NCI-H128 (cell line): ENCODE measurements at regions not wholly inside any gene's neighbourhood (a gene's known extent, or its start where the extent isn't known, plus 50 kb on each side); places are given as distances from the start of the nearest gene placed in this dataset.
A peak's percentile ranks its signal among the peaks of the same experiment; 100 is the strongest.
"Not testable (repeated sequence)": the region's sequence is repeated elsewhere in the genome, so short reads cannot be mapped to it uniquely, and the experiment has no call there.

Experiments used
- DNase-seq: peaks from one replicate; lab custom pipeline; 2025; ENCODE audit not compliant: unreplicated experiment; lab: John Stamatoyannopoulos, UW

GRCh38 chr4:104549736-104550135, 55.0 kb upstream of the CXXC4 start:
- no peak for DNase-seq

GRCh38 chr4:104559502-104559901, 64.8 kb upstream of the CXXC4 start:
- no peak for DNase-seq

GRCh38 chr4:104571341-104571740, 76.6 kb upstream of the CXXC4 start:
- no peak for DNase-seq

- DNase-seq, result no peak
Measured at GRCh38 chr4:104574371-104574770, 79.7 kb upstream of the CXXC4 start.

GRCh38 chr4:104575278-104575677, 80.6 kb upstream of the CXXC4 start:
- DNase-seq, result no peak

- no peak for DNase-seq
Measured at GRCh38 chr4:104577405-104577804, 82.7 kb upstream of the CXXC4 start.

GRCh38 chr4:104581476-104581875, 86.8 kb upstream of the CXXC4 start:
- not testable (repeated sequence) for DNase-seq

- DNase-seq, result not testable (repeated sequence)
Measured at GRCh38 chr4:104582056-104582455, 87.4 kb upstream of the CXXC4 start.

GRCh38 chr4:104589264-104589868, 94.7 kb upstream of the CXXC4 start:
- no peak for DNase-seq

- DNase-seq, result peak; percentile 46
Measured at GRCh38 chr4:104591510-104591911, 96.8 kb upstream of the CXXC4 start.

GRCh38 chr4:104592183-104592582, 97.5 kb upstream of the CXXC4 start:
- no peak for DNase-seq

- no peak for DNase-seq
Measured at GRCh38 chr4:104593019-104593418, 98.3 kb upstream of the CXXC4 start.

GRCh38 chr4:104596189-104596588, 101.5 kb upstream of the CXXC4 start:
- DNase-seq, result no peak

- DNase-seq, result no peak
Measured at GRCh38 chr4:104615496-104615895, 120.8 kb upstream of the CXXC4 start.

- DNase-seq, result no peak
Measured at GRCh38 chr4:104615926-104616325, 121.2 kb upstream of the CXXC4 start.

GRCh38 chr4:104616401-104616820, 121.7 kb upstream of the CXXC4 start:
- no peak for DNase-seq

- DNase-seq, result no peak
Measured at GRCh38 chr4:104625706-104626105, 131.0 kb upstream of the CXXC4 start.

- DNase-seq, result no peak
Measured at GRCh38 chr4:104629601-104630000, 134.9 kb upstream of the CXXC4 start.

- no peak for DNase-seq
Measured at GRCh38 chr4:104630272-104630671, 135.6 kb upstream of the CXXC4 start.

- no peak for DNase-seq
Measured at GRCh38 chr4:104631000-104631399, 136.3 kb upstream of the CXXC4 start.

GRCh38 chr4:104641418-104641817, 146.7 kb upstream of the CXXC4 start:
- DNase-seq, result no peak

- no peak for DNase-seq
Measured at GRCh38 chr4:104642521-104642920, 147.8 kb upstream of the CXXC4 start.

- no peak for DNase-seq
Measured at GRCh38 chr4:104643805-104644204, 149.1 kb upstream of the CXXC4 start.
